Glutamatergic neuron (in vitro differentiated cells): ENCODE measurements at regions not wholly inside any gene's neighbourhood (a gene's known extent, or its start where the extent isn't known, plus 50 kb on each side); places are given as distances from the start of the nearest gene placed in this dataset.

Source experiments
- DNase-seq: peaks from one replicate; pipeline ENCODE4 v3.0.0; 2022
- H3K27ac Mint-ChIP-seq: one replicate; pipeline ENCODE4 v1.8.0; 2020; ENCODE audit warnings: mild to moderate bottlenecking, mixed read lengths, inconsistent platforms; ENCODE audit not compliant: unreplicated experiment
- H3K27me3 Mint-ChIP-seq: one replicate; pipeline ENCODE4 v1.8.0; 2020; ENCODE audit warnings: mild to moderate bottlenecking, moderate library complexity, mixed read lengths, inconsistent platforms; ENCODE audit not compliant: unreplicated experiment
- H3K36me3 Mint-ChIP-seq: one replicate; pipeline ENCODE4 v1.8.0; 2020; ENCODE audit warnings: mild to moderate bottlenecking, mixed read lengths, inconsistent platforms; ENCODE audit not compliant: unreplicated experiment
- H3K4me1 Mint-ChIP-seq: one replicate; pipeline ENCODE4 v1.8.0; 2020; ENCODE audit warnings: mild to moderate bottlenecking, low read depth, mixed read lengths, inconsistent platforms; ENCODE audit not compliant: unreplicated experiment
- H3K4me3 Mint-ChIP-seq: one replicate; pipeline ENCODE4 v1.8.0; 2020; ENCODE audit warnings: mild to moderate bottlenecking, mixed read lengths, inconsistent platforms; ENCODE audit not compliant: unreplicated experiment
- H3K9me3 Mint-ChIP-seq: one replicate; pipeline ENCODE4 v1.8.0; 2020; ENCODE audit warnings: mild to moderate bottlenecking, moderate library complexity, mixed read lengths, inconsistent platforms; ENCODE audit not compliant: unreplicated experiment
- CTCF ChIP-seq: fragments of 200-600 bp; sonication (generic); IDR thresholded peaks from one replicate; pipeline ENCODE4 v1.5.0; 2021; ENCODE audit not compliant: partially characterized antibody, unreplicated experiment

- no peaks in the 10 kb centered on the region for H3K27me3 Mint-ChIP-seq
- DNase-seq = no peak
- H3K9me3 Mint-ChIP-seq = peaks cover 2% of the 10 kb centered on the region
- no peak for TF ChIP-seq CTCF
- no peak overlapping the region for H3K4me3 Mint-ChIP-seq
- no peak overlapping the region for H3K27ac Mint-ChIP-seq
- H3K36me3 Mint-ChIP-seq = peaks cover 11% of the 10 kb centered on the region
- no peaks in the 10 kb centered on the region for H3K4me1 Mint-ChIP-seq
These were observed 50.8 kb upstream of the GNPDA2 start for GRCh38 chr4:44777115-44777514.
